GM21423 (cell line): ENCODE measurements at regions not wholly inside any gene's neighbourhood (a gene's known extent, or its start where the extent isn't known, plus 50 kb on each side); places are given as distances from the start of the nearest gene placed in this dataset.
"Not testable (repeated sequence)": the region's sequence is repeated elsewhere in the genome, so short reads cannot be mapped to it uniquely, and the experiment has no call there.

ENCODE experiments used
- ATAC-seq: cut with Tn5 transposase; IDR thresholded peaks from one replicate; pipeline ENCODE4 v1.9.1; 2021; ENCODE audit warnings: mild to moderate bottlenecking, moderate library complexity; ENCODE audit not compliant: unreplicated experiment

DNA sequence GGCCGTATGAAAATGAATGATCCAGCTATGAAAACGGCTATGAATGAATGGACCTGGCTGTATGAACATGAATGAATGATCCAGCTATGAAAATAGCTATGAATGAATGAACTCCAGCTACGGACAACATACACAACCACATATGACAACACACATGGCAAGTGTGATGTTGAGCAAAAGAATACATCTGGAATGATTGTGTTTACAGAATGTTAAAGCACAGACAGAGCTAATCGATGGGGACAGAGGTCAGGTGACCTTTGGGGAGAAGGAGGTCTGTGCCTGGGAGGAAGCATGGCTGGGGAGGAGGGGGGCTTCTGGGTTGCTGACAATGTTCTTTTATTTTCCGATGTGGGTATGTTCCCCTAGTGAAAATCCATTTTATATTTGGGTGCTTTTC, 174.0 kb upstream of the WSCD1 start:
- no peak for ATAC-seq

DNA sequence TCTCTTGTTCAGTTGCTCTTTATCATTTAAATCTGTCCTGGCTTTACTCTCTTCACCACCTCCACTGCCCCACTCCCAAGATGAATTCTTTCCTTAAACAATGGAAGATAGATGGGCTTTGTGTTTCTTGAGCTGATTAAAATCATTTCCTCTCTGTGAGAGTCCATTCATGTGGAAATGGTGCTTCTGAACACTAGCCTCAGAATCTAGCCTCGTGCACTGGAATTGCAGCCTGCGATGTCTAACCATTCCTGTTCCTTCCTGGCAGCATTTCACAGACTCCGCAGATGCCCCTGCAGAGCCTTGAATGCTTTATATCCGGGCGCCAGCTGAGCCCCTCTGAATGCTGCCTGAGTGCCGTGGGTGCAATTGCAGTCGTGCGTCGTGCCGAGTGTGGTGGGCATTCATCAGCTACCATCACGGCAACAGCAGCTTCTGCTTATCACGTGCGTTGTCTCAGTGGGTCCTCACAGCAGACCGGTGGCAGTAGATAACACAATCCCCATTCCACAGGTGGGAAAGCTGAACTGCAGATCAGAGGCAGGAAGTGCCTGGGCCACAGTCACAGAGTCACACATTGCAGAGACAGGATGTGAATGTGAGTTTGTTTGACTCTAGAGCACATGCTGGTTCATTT, 172.8 kb upstream of the WSCD1 start:
- no peak for ATAC-seq

DNA sequence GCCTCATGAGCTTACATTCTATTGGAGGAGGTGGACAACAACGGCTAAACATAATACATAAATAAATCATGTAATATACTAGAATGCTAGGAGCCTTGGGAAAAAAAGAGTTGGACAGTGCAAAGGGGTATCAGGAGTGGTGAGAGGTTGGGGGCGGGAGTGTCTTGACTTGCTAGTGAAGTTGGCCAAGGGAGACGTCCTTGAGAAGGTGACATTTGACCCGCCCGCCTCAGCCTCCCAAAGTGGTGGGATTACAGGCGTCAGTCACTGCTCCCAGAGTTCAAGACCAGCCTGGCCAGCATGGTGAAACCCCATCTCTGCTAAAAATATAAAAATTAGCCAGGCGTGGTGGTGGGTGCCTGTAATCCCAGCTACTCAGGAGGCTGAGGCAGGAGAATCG, 172.2 kb upstream of the WSCD1 start:
- not testable (repeated sequence) for ATAC-seq

DNA sequence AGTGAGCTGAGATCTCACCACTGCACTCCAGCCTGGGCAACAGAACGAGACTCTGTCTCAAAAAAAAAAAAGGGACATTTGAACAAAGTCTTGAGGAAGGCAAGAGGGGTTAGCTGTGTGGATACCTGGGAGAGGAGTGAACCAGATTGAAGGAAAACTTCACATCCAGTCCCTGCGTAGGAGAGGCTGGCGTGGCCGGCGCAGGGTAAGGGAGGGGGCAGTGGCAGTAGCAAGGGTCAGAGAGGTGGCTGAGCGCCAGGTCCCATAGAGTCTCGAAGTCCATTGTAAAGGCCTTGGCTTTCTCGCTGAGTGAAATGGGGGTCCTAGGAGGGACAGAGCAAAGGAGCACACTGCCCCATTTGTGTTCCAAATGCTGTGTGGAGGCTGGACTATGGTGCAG, 171.8 kb upstream of the WSCD1 start:
- no peak for ATAC-seq

DNA sequence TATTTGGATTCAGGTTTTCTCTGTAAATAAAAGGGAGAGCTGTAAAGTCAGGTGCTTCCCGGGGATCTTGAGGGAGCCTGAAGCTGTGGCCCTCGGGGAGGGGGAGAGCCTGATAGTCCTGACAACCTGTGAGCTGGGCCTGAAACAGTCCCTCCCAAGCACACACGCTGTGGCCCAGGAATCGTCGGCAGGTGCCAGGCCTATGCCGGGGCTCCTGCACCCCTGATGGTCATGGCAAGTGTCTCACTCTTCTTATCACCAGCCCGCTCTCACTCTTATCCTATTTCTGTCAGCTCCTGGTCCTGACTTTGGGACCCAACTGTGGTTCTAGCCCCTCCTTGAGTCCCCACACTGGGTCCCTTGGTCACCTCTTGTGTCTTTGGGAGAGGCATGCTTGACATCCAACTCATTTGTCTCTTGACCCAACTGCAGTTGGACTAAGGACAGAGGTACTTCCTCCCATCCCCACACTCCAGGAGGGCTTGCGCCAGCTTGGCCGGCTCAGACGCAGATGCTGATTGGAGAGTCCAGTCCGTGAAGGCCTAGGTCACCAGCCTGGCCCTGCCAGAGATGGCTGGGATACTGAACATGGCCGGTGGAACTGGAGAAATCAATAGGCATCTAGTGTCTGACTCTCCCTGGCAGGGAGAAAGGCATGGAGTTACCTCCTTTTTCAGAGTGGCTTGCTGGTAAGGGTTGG, 170.5 kb upstream of the WSCD1 start:
- no peak for ATAC-seq

DNA sequence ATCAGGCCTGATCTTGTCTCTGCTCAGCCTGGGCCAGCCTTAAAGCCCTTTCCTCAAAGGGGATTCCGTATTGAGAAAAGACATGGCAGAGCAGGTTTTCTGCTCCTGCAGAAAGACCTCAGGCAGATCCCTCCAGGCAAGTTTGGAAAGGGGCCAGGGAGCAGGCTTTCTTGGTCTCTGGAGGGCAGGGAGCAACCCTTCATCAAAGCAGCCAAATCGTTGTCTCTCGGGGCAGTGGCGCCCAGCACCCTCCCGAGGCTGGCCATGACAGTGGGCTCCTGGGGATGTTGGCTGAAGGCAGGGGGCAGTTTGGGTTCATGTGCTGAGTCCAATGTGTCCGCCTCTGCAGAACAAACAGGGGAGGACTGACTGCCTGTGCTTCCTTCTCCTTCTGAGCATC, 168.4 kb upstream of the WSCD1 start:
- ATAC-seq = no peak

DNA sequence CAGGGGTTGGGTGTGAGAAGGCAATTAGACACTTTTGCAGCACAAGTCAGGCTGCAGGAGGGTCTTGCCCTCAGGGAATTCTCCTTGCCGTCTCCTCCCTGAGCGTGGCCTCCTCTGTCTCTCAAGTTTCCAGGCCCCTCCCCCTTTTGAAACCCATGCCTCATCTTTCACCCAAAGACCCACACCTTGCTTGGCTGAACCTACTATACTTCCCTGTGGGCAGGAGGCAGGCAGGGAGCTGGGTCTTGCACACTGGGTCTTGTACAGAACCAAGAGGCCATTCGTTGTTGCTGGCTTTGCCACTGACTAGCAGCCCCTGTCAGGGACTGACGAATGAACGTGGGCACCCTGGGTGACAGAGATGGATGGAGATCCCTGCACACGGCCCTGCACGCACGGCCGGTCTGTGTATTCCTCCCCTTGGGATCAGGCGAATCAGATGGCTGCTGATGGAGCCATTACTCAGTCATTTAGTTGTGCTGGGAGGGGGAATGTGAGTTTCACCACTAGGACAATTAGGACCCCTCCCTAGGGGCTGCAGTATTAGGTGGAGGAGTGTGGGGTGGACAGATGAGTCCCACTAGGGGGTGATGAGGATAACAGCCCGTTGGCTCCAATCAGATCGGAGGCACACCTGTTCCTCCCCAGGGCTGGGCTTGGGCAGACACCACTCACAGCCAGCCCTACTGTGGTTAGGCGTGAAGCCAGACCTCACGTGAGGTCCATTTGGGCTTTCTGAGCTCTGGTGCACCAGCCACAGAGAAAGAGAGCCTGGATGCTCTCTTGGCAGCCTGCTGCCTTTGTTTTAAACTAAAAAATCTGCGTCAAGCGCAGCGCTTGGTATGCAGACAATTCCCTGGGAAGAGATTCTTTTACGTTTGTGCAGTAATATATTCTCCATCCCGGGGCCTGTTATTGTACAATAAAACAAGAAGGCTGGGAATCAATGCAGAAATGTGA, 167.7 kb upstream of the WSCD1 start:
- no peak for ATAC-seq

DNA sequence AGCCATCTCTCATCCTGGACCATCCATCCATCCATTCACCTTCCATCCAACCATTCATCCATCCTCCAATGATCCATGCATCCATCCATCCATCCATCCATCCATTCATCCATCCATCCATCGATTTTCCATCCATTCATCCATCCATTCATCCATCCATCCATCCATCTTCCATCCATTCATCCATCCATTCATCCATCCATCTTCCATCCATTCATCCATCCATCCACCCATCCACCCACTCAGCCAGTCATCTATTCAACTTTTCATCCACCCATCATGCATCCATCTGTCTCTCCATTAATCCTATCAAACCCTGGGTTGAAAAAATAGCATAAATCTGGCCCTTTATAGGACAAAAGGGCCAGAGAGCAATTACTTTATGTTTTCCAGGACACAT, 158.3 kb upstream of the WSCD1 start:
- no peak for ATAC-seq

DNA sequence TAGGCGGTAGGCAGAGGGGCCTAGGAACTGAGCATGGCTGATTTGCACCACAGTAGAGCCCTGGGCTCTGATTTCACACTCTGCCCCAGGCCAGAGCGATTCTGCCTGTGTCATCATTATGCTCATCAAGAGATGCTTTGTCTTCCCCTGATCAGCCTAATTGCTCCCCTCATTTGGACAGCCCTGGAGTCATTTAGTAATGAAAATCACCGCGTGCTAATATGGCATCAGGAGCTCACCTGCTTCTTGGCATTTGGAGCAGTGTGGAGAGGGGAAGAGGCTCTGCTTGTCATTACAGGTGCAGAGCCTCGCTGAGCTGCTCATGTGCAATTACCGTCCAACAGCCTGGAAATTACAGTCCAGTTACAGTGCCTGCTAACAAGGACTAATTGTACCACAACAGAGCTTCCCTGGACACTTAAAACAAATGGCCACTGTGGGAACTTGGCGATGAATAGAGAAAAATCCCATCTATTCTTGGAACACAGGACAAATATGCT, 157.1 kb upstream of the WSCD1 start:
- ATAC-seq = no peak

DNA sequence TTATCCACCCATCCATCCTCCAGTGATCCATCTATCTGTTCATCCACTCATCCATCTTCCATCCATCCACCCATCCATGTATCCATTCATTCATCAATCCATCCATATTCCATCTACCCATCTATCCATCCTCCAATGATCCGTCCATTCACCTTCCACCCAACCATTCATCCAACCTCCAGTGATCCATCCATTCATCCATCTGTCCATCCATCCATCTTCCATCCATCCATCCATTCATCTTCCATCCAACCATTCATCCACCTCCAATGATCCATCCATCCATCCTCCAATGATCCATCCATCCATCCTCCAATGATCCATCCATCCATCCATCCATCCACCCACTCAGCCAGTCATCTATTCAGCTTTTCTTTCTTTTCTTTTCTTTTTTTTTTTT, 156.5 kb upstream of the WSCD1 start:
- no peak for ATAC-seq

DNA sequence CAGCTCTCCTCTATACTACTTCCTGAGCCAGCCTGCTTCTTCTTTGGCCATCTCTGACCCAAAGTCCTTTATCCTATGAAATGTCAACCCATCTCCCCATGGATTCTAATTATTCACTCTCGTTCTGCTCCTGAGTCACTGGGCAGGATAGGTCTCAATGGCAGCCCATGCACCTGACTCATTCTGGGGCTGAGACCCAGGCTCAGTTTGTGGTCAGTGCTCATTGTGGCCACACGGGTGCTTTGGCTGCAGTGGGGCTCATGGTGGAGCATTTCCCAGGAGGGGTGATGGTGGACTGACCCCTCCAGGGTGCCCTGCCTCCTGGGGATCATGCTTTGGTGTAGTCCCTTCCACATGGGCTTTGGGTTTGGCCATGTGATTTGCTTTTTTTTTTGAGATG, 154.8 kb upstream of the WSCD1 start:
- ATAC-seq = no peak

DNA sequence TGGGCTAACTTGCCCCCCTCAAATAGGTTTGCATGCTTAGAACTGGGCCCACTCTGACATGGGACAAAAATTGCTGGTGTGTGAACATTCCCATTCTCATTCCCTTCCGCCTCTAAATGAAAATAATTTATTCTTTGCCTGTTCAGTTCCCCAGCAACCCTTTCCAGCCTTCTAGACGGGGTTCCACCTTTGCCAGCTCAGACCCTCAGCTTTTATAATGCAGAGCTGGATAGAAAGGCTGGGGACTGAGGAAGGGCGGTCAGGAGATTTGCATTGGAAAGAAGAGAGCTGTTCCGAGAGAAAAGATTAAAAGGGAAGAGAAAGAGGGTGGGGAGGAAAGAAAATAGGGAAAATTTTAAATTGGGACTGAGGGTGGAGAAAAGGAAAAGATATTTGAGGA, 151.1 kb upstream of the WSCD1 start:
- no peak for ATAC-seq

DNA sequence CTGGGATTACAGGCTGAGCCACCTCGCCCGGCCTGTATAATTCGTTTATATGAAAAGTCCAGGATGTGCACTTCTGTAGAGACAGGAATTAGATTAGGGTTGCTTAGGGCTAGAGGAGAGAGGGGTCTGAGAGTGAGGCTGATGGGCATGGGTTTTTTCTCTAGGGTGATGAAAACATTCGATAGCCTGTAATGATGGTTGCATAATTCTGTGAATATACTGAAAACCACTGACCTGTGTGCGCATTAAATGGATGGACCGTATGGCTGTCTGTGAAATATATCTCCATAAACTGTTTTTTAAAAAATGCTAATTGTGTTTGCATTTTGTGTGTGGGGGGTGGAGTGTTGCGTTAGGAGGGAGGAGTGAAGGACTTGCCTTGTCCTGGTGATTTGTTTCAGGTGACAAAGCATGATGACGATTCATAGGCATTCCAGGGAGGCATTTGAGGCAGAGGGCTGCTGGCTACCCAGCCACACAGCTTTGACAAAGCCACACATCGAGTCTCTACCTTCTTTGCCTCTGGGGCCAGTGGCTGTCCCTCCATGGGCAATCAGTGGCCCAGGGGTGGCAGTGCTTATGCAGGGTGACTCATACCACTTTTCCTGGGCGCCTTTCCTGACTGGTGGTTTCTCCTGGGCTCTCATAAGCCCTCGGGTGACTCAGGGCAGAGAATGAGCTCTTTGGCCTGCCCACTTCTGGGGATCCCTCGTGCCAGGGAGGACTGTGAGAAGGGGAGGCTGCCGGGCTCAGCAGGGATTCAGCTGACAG, 148.5 kb upstream of the WSCD1 start:
- no peak for ATAC-seq

DNA sequence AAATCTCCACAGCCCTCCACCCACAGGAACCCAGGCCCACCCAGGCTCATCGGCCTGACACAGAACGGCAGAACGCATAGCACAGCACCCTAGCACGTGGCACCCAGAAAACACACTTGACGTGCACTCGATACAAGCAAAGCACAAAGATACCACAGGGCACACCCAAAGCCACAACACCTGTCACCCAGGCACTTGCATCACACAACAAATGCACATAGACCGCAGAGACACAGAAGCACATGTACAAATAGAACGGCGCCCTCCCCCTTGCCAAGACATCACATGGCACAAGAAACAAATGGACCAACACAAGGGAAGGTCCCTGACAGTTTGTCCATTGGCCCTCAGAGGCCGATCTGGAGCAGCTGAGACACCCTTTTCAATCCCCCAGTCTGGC, 147.7 kb upstream of the WSCD1 start:
- ATAC-seq = no peak

DNA sequence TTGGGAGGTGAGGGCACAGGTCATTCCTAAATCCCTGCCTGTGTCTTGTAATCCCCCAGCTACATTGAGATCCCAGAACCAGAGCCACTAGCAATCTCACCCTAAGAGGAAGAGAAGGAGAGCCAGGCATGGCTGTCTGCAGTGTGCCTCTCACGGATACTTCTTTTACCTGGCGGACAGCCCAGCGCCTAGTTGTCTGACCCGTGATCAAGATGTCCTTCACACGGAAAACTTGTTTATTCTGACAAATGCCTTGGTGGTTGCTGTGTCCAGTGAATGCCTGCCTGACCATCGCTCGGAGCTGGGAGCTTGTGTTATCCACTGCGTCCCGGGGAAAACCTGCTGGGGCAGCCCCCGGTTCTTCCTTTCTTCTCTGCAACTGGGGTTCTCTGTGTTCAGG, 140.5 kb upstream of the WSCD1 start:
- no peak for ATAC-seq

DNA sequence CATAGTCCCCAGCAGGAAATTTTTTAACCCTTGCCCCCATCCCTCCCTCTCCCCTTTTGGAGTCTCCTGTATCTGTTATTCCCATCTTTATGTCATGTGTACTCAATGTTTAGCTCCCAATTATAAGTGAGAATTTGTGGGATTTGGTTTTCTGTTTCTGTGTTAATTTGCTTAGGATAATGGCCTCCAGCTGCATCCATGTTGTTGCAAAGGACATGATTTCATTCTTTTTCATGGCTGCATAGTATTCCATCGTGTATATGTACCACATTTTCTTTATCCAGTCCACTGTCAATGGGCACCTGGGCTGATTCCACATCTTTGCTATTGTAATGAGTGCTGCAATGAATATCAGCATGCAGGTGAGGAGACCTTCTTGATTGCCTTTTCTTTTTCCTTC, 139.6 kb upstream of the WSCD1 start:
- not testable (repeated sequence) for ATAC-seq

DNA sequence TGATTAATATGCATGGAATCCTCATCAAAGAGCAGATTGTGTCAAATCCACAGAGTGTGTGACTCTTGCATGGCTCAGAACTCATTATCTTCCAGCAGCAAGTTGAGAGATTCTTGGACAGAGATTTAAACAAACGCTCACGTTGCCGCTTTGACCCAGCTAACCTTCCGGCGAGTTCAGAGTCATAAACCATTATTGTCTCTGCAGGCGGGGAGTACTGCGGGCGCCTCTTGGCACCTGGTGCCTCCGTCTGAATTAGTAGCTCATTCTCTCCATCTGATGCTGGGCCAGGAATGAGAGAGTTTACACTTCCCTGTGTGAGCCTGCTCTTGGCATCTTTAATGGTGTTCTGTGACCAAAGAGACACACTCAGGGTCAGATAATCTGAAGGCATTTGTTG, 138.6 kb upstream of the WSCD1 start:
- ATAC-seq = no peak

DNA sequence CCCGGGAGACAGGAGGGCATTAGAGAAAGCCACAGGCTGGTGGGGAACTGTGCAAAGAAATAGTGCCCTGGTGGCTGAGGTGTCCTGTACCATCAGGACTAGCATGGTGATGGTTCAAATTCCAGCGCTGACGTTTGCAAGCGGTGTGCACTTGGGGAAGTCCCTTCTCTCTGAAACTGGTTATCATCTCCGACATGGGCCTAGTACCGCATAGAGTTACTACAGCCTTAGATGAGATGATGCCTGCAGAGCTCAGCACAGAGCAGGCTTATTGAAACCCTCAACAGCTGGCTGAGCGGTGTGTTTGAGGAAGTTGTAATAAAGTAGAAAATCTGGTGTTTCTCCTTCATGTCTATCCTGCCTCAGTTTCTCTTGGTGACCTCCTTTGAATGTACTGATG, 136.7 kb upstream of the WSCD1 start:
- no peak for ATAC-seq

DNA sequence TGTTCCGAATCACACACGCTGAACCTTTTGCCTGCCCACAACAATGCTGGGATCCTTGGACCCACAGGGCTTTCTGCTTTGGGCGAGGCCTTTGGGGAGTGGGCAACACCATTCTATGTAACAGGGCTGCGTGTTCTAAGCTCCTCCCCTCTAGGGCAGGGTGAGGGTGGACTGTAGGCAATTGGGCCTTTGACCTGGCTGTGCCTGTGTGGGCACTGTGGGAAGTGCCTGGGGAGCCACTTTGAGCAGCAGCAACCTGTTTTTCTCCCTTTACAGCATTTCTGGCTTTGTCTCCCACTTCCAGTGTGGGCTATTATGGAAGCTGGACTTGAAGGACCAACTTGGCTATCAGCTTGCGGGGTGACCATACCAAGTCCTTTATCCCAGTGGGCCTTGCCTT, 128.9 kb upstream of the WSCD1 start:
- no peak for ATAC-seq

DNA sequence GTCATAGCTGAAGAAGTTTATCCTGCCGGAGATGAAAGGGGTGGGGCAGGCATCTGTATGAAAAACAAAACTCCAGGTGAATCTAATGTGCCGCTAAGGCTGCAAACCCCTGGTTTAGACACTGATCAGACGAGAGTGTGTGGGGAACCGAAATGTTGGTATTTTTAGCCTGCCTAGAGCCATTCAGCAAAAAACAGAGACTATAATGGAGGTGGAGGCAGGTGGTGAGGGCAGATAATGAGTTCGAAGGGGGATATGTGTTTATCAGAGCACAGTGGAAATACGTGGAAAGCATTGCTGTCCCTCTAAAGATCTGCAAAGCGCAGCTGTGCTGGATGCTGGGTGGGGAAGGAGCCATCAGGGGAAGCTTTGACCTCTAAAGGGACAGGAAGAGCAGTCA, 127.5 kb upstream of the WSCD1 start:
- no peak for ATAC-seq

DNA sequence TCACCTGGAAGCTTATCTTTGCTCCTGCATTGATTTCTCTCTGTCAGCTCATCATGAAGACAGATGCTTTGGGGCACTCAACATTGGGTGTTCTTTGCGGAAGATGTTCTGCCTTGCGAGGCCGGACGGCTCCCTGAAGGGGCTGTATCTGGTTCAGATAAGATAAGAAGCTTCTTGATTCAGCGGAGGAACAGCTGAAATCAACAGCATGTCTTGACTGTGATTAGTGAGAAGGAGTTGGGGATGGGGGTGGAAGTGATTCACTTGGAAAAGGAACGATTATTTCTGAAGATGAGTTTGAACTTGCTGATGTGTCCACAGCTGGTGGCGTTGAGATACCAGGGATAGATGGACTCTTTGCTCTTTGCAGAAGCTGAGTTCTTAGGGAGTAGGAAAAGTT, 126.9 kb upstream of the WSCD1 start:
- ATAC-seq = no peak
